WTC11 (cell line): ENCODE measurements at regions not wholly inside any gene's neighbourhood (a gene's known extent, or its start where the extent isn't known, plus 50 kb on each side); places are given as distances from the start of the nearest gene placed in this dataset.

Experiments used
- CTCF ChIP-seq: fragments of 200-600 bp; IDR thresholded peaks from 2 replicates; pipeline ENCODE4 v1.8.0; 2022; ENCODE audit warnings: antibody characterized with exemption
- TEAD4 ChIP-seq: sonication (generic); formaldehyde crosslinking; IDR thresholded peaks from 2 replicates; pipeline ENCODE4 v1.8.0; 2022; ENCODE audit warnings: mild to moderate bottlenecking, missing genetic modification reagents

GRCh38 chr5:21236971-21237427, 1249.0 kb upstream of the CDH18 start:
- TF ChIP-seq CTCF: no peak
- TF ChIP-seq TEAD4 (CRISPR knock-in tag): no peak
